Erythroblast (primary cell): ENCODE measurements at regions not wholly inside any gene's neighbourhood (a gene's known extent, or its start where the extent isn't known, plus 50 kb on each side); places are given as distances from the start of the nearest gene placed in this dataset.

Experiments
- GATA1 ChIP-seq: IDR thresholded peaks from 2 replicates; pipeline ENCODE4 v1.6.1; 2011; ENCODE audit warnings: low read depth, mild to moderate bottlenecking, control low read depth, low read length, moderate library complexity
- POLR2A ChIP-seq: IDR thresholded peaks from 2 replicates; pipeline ENCODE4 v1.6.1; 2011; ENCODE audit warnings: mild to moderate bottlenecking, low read length

GRCh38 chr4:104983615-104984179, 163.0 kb upstream of the TET2 start:
- TF ChIP-seq POLR2A (no peak), GATA1 (no peak)
